DND-41 (cell line): ENCODE measurements at regions not wholly inside any gene's neighbourhood (a gene's known extent, or its start where the extent isn't known, plus 50 kb on each side); places are given as distances from the start of the nearest gene placed in this dataset.

Experiments used
- CTCF ChIP-seq: IDR thresholded peaks from 2 replicates; pipeline ENCODE4 v1.5.1; 2012; ENCODE audit warnings: borderline replicate concordance, low read length, moderate library complexity, mild to moderate bottlenecking; ENCODE audit not compliant: poor library complexity, severe bottlenecking; ENCODE audit errors: extremely low read depth
- EZH2 ChIP-seq: IDR thresholded peaks from 3 replicates; pipeline ENCODE4 v1.6.1; 2012; ENCODE audit warnings: borderline replicate concordance, low read depth, mild to moderate bottlenecking, moderate library complexity, low read length, inconsistent platforms; ENCODE audit not compliant: severe bottlenecking

DNA sequence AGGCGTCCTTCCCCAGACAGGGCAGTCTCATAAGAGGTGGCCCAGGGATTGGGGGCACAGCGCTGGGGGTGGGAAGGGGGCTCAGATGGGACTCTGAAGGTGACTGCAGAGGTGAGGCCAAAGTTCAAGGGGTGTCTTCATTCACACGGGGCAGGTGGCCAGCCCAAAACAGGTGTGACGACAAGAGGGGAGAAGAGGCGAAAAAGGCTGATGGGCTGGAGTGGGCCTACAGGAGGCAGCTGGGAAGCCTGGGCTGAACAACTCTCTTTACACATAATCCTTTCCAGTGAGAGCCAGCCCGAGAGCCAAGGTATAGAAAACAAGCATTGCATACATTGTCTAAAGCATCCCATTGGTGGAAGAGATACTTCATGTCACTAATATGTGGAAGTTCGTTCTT is 130.9 kb upstream of the ASB18 start:
- TF ChIP-seq CTCF (no peak), EZH2 (no peak)
